DMS 273 (cell line): ENCODE measurements at regions not wholly inside any gene's neighbourhood (a gene's known extent, or its start where the extent isn't known, plus 50 kb on each side); places are given as distances from the start of the nearest gene placed in this dataset.

Experiments
- DNase-seq: peaks from one replicate; lab custom pipeline; 2025; ENCODE audit not compliant: unreplicated experiment; lab: John Stamatoyannopoulos, UW

- no peak for DNase-seq
Observed at GRCh38 chr22:46077669-46078099, 72.6 kb upstream of the PPARA start.

- peak; percentile 90 for DNase-seq
Observed at GRCh38 chr22:46078241-46079092, 71.9 kb upstream of the PPARA start.

- no peak for DNase-seq
Observed at GRCh38 chr22:46079093-46079860, 71.0 kb upstream of the PPARA start.

DNA sequence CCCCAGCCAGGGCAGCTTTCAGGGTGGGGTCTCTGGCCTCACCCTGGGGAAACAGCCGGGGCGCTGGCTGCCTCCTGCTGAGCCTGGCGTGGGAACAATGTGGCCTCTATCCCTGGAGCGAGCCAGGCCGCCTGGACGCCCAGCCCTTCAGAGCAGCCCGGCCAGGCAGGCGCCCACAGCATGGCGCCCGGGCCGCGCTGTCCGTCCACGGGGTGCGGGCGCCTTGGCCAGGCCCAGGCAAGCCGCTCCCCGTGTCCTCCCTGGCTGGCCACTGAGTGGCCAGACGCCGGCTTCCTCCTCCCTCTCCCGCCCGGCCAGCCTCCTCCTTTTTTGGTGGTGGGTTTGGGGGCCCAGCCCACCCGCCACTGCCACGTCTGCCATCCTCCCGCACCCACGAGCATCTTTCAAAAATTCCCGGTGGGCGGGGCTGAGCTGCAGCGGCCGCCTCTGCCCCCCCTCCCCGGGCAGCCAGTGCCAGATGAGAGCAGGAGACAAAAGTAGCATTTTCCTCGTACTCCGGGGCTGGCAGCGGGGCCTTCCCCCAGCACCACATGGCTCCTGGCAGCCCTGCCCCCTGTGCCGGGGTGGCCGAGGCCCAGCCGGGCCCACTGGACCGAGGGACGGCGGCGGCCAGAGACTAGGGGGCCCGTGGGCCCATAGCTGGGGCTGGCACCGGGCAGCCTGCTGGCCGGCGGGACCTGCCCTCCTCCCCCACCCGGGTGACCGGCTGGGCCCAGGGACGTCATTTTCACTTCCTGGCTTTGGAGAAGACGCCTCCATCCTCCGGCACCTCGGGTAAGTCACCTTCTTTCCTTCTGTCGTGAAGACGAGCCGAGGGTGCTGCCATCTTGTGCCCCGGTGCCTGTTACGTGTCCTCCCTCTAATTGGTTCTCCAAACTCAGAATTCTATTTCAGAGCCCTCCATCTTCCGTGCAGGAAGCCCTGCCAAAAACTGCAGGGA lies 70.2 kb upstream of the PPARA start:
- peak; percentile 85 for DNase-seq

DNA sequence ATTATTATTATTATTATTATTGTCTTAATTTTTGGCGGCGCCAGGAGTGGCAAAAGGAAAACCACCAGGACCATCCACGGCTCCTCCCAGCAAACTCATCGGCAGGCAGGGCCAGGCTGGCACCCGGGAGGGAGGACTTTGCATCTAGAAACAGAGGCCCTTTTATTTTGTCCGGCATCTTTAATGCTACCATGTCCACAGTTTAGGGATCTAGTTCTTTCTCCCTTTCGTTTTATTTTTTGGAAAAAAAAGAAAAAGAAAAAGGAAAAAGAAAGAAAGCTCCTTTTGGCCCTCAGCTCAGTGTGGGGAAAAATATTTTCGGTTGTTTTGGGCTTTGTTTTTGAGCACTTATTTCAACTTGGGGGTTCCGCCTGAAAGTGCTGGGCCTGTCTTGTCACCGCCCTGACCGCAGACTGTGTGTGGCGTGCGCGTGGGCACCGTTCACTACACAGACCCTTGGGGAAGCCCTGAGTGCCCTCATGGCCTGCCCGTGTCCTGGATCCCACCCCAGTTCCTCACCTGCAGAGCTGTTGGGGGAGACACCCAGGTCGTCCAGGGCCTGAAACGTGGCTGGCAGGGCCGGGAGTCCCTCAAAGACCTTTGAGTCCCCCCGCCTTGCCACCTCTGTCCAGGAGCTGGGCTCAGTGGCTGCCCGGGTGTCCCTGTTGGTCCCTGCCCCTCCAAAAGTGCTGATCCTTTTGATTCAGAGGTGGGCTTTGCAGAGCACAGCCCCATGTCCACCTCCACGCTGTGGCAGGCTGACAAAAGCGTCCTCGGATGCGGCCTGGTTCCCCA lies 69.1 kb upstream of the PPARA start:
- no peak for DNase-seq

GRCh38 chr22:46081831-46082210 lies 68.5 kb upstream of the PPARA start:
- DNase-seq: no peak

DNA sequence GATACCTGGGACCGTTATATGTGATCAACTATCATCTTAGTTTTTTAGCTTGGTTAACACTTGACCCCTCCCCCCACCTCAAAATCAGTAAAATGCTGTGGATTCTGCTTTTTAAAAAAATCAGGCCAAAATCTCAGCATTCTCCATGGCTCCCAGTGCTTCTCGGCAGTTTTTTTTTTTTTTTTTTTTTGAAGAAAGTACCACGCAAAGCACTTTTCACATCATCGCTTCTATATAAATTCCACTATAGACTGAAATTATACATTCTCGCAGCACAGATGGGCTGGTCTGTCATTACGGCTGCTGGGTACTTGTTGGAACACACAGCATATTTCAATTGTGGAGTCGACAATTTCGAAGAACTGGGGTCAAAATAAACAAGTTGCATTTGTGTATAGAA lies 67.7 kb upstream of the PPARA start:
- DNase-seq: no peak

DNA sequence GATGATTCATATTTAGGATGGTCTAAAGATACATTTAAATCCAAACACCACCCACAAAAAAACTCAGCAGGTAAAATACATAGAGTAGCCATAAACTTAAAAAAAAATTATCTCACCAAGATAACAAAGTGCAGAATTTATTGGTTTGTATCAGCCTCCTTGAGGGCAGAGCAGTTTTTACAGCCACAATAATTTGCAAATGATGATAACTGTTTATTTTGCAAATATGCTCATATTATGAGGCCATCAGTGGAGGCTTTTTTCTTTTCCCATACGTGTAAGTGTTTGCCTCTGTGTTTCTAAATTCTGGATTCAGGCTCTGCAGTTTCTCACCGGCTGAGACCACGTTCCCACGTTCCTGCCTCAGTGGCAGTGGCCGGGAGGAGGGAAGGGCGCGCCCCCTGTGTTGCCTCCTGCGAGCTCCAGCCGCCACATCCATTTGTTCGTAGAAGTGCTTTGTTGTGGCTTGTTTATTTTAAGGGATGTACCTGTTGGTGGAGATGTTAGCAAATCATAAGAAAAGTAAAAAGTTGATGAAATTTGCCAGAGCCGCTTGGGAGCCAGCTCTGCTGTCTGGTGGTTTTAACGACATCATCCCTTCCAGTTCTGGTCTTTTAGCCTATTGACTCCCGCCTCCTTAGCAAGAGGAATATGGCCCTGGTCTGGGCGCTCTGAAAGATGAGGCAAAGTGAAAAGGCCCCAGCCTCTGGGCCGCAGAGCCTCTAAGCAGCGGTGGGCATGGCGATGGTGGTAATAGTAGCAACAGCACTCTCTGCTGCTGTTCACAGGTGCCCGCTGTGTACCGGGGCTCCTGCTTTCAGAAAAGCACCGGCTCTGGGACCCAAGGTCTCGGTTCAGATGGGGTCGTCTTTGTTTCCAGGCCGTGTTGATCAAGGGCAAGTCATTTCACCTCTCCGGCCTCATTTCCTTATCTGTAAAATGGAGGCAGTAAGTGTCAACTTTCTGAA lies 66.7 kb upstream of the PPARA start:
- DNase-seq: no peak

GRCh38 chr22:46084376-46084775 lies 66.0 kb upstream of the PPARA start:
- DNase-seq: no peak

DNA sequence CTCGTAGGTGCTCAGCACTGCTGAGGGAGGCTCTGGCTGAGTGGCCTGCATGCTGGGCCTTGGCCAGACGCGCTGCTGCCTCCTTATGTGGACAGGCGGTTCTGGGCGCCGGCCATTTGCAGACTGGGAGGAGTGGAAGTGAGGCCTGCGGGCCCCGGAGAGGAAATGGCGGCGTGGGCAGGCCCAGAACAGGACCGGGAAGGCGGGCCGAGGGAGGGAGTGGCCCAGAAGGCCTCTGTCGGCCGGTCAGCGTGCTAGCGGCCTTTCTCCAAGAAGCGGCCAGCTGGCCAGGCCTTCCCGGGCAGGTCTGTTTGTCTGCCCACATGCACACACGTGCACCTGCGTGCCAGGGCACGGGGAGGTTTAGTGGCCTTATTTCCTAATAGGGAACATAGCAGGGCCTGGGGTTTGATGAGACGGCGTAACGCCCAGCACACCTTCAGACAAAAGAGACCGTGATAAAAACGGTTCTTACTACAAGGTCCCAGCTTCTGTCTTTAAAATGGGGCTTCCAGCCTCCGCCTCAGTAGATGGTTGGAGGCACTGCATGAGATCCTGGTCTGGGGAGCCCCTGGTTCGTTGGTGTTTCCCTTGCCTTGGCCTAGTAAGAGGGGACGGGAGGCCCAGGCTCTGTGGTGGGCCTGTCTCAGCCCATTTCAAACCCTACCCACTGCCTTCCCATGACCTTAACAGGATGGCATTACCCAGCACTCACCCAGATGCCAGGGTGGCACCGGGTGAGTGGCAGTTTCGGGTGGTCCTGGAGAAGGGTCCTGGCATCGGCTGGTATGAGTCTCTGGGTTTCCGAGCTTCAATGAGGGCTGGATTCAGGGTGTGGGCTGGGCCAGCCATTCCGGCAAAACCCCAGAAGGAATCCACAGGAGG lies 65.1 kb upstream of the PPARA start:
- DNase-seq: no peak

DNA sequence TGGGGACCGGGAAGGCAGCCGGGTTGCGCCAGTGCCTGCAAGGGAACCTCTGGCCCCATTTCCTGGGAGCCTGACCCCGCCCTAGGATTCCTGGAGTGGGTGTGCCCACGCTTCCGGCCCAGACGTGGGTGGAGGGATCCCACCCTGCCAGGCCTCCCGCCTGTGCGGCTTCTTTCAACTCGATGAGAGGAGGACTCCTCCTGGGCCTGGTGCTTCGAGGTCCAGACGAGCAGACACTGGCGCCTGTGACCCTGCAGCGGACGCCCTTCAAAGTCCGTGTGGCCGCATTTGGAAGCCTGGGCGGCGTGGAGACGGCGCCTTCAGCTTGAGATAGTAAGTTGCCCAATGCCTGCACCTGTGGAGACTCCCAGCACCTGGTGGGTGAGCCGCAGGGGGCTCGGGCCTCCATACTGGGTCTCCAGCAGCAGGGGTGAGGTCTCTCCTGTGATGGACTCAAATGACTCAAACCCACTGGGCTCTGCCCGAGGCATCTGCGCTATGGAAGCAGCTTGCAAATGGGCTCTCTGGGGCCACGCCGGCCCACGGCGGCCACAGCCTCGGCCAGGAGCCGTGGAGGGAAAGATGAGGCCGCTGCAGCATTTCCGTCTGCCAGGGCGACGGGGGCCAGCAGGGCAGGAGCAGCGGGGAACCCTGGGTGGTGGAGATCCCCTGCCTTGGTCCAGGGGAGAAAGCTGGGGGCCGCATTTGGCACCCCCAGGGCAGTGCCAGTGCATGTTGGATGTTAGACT lies 64.3 kb upstream of the PPARA start:
- no peak for DNase-seq

- no peak for DNase-seq
Observed at GRCh38 chr22:46086577-46087335, 63.6 kb upstream of the PPARA start.

- DNase-seq: no peak
Observed at GRCh38 chr22:46087336-46087690, 63.0 kb upstream of the PPARA start.

DNA sequence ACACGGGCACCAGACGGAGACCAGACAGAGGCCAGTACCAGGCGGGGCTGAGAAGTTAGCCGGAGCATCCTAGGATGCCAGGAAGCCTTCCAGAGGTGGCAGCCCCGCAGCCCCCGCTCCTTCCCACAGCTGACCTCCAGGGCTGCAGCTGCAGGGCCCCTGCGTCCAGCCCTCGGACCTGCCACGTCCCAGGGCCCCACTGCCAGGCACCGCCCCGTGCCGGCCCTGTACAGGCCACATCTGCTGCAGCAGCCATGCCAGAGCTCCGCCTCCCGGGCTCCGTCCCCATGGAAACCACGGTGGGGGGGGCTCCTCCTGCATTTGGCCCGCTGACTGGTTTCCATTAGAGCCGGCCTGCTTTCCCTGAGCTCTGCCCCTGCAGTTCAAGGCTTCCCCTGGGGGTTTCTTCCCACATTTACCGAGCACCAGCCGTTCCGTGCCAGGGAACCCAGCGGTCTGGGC lies 62.5 kb upstream of the PPARA start:
- DNase-seq: peak; percentile 90

DNA sequence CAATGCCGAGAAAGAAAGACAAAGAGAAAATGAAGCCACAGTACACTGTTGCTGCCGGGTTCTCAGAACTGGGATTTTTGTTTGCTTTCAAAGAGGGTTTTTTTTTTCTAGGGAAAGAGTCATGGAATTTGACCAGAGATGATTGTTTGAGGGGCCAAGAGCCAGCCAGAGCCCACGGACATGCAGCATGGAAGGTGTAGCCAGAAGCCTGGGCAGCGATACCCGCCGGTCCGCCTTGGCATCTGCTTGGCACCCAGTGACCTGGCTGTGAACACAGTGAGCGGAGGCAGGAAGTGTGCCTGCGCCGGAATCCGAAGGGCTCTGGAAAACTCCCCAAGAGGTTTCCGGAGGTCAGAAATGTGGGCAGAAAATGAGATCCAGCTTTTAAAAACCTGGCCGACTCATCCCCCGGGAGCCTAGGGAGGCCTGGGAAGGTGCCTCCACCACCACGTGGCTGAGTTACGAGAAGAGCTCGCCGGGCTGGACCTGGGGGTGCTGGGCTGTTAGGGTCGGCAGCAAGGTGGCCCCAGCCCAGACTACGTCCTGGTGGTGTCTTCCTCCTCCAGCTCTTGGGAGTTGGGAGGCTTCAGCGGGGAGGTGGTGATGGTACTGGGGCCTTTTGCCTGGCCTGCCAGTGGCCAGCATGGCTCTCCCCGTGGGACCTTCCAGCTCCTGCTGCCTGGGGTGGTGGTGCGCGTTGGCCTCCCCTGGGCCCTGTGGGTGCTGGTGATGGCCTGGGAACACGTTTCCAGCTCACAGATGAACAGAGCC lies 61.6 kb upstream of the PPARA start:
- DNase-seq: no peak

DNA sequence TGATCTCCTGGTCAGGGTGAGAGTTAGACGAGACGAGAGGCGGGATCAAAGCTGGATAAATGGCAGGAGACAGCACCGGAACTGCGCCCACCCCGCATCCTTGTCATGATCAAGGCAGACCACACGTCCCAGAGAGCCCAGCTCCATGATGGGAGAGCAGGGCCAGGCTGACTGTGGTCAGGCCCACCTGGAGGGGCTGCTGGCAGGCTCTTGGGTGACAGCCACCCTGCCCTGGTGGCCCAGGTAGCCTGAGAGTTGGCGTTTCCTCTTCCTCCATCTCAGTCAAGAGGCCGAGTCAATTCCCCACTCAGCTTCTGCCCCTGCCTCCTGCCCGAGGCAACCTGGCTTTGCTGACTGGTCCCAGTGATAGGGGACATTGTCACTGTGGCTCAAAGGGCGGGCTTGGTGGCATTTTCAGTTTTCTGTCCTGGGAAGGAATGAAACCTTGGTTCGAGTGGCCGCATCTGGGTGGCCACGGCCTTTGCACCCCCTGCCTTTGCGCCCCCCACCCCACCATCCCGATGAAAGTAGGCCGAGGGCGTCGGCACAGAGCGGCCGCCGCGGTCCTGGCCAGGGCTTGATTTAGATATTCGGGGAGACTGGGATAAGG lies 60.8 kb upstream of the PPARA start:
- no peak for DNase-seq
